GM18909 (cell line): ENCODE measurements at regions not wholly inside any gene's neighbourhood (a gene's known extent, or its start where the extent isn't known, plus 50 kb on each side); places are given as distances from the start of the nearest gene placed in this dataset.

ENCODE experiments used
- ATAC-seq: cut with Tn5 transposase; IDR thresholded peaks from one replicate; pipeline ENCODE4 v1.9.1; 2021; ENCODE audit warnings: mild to moderate bottlenecking; ENCODE audit not compliant: unreplicated experiment, poor library complexity

- no peak for ATAC-seq
These were observed 680.4 kb downstream of the TBC1D22A start for GRCh38 chr22:47442821-47443220.

- no peak for ATAC-seq
These were observed 677.3 kb downstream of the TBC1D22A start for GRCh38 chr22:47439643-47440265.

- ATAC-seq: no peak
These were observed 675.2 kb downstream of the TBC1D22A start for GRCh38 chr22:47437636-47438035.

- no peak for ATAC-seq
These were observed 674.7 kb downstream of the TBC1D22A start for GRCh38 chr22:47437110-47437509.

- no peak for ATAC-seq
These were observed 673.4 kb downstream of the TBC1D22A start for GRCh38 chr22:47435826-47436225.

GRCh38 chr22:47435204-47435487, 672.7 kb downstream of the TBC1D22A start:
- no peak for ATAC-seq

DNA sequence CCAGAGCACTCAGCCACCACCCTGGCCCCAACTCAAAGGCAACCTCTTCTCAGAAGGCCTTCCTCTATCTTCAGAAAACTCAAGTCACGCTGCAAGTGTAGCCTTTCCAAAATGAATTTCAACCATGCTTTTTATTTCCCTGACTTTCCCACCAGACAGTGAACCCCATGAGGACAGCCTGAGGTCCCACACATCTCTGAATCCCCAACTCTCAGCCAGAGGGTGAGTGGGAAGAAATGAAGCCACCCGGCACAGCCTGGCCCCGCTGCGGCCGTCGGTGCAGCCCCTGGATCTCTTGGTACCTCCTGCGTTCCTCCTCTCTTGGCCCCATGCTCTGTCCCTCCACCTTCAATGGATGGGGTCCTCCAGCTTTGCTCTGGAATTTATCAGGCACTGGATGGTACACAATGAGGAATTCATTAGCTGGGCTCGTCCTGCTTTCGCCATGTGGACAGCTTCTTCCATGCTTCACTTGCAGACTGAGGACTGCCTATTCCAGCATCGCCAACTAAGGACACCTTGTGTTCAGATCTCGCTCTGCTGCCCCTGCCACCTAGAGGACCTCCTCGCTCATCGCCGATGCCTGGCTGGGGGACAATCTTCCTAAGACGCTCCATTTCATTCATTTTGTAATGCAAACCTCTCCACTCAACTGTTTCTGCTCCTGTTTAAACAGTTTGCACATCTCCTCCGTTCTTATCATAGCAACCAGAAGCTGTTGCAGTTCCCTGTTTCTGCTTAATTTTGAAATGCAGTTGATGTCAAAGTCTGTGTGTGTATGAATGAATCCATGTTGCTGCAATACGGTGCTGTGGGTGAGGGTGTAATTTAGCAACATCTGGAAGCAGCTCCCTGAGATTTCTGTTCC, 672.1 kb downstream of the TBC1D22A start:
- no peak for ATAC-seq

GRCh38 chr22:47433627-47434026, 671.2 kb downstream of the TBC1D22A start:
- ATAC-seq: no peak

GRCh38 chr22:47432683-47433082, 670.2 kb downstream of the TBC1D22A start:
- ATAC-seq: no peak

GRCh38 chr22:47423861-47424820, 661.7 kb downstream of the TBC1D22A start:
- no peak for ATAC-seq

DNA sequence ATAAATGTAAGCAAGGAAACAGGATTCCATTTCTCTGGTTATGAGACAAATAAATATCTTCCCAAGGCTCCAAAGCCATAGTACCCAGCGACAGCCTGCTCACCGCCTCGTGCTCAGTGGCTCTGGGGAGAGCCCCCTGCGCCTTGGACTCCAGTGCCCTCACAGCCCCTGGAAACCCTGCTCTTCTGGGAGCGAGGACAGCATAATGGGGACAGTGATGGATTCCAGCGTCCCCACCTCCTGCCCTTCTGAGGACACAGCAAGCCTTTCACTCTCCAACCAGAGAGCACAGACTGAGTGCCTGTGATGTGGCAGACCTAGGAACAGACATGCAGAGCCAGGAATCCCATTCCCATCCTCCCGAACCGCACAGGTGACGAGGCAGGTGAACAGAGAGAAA, 660.8 kb downstream of the TBC1D22A start:
- ATAC-seq: no peak

GRCh38 chr22:47422736-47423135, 660.3 kb downstream of the TBC1D22A start:
- no peak for ATAC-seq

DNA sequence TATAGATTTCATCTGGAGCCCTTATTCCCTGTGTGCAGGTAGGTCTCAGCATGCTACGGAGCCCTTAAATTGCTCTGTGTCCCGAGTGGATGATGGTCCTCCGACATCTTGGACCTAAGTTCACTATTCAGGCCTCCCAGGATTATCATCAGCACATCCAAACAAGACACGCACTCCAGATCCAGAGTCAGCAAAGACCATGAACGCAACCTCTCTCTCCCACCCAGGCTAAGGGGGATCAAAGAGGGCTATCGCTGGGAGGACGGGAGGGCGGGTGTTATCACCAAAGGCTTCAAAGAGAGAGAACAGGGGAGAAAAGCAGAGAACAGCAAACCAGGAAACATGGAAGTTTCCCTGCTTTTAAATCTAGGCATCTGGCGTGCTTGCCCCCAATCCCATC, 659.4 kb downstream of the TBC1D22A start:
- no peak for ATAC-seq

- ATAC-seq: no peak
These were observed 657.8 kb downstream of the TBC1D22A start for GRCh38 chr22:47420211-47420610.

GRCh38 chr22:47419239-47419638, 656.8 kb downstream of the TBC1D22A start:
- ATAC-seq: no peak

DNA sequence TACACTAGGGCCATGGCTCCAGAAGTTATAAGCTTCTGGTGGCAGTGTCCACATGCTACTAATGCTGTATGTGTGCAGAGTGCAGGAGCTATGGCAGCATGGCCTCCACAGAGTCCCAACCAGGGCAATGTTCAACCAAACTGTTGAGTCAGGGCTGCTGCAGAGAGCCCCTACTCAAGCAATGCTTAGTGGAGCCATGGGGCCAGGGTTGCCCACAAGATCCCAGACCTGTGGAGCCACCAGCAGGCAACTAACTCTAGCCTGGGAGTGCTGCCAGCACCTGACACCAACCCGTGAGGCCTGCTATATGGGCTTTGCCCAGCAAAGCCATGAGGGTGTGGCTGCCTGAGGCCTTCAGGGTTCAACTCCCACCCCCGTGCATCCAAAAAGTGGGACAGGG, 655.2 kb downstream of the TBC1D22A start:
- ATAC-seq: no peak

GRCh38 chr22:47411006-47411405, 648.6 kb downstream of the TBC1D22A start:
- ATAC-seq: no peak

DNA sequence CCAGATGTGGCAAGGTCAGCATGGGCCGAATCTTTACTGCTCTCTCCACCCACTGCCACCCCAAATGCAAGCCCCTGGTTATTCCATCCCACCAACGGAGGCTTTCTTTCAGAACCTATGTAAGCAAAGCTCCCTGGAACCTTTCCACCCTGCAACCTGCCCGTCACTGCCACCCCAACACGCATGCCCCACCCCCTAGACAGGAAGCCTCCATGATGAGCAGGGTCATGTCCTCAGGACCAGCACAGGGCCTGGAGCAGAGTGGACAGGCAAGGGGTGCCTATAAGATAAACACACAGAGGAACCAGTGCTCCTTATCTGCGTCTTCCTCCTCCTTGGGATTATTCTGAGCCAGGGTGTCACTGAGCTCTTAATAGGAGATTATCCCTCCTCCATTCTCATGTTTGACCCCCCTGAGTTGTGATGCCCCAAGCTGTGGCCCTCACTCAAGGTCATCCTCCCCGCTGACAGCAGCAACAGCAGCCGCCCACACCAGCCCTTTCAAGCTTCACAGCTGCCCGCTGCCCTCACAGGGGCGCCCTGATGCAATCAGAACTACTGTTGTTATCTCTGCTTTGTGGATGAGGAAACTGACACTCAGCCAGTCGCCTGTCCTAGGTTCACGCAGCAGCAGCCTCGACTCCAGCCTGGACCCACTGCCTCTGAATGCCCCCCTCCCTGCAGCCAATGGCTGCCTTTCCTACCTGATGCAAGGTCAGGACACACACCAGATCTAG, 647.3 kb downstream of the TBC1D22A start:
- no peak for ATAC-seq

GRCh38 chr22:47408409-47408808, 646.0 kb downstream of the TBC1D22A start:
- no peak for ATAC-seq

GRCh38 chr22:47407461-47408025, 645.1 kb downstream of the TBC1D22A start:
- ATAC-seq: no peak
